GM06990 (cell line): ENCODE measurements at regions not wholly inside any gene's neighbourhood (a gene's known extent, or its start where the extent isn't known, plus 50 kb on each side); places are given as distances from the start of the nearest gene placed in this dataset.

Experiments
- DNase-seq: peaks from one replicate; pipeline ENCODE4 v3.0.0-alpha.2; 2011; ENCODE audit not compliant: insufficient read length; ENCODE audit errors: extremely low read depth
- H3K27me3 ChIP-seq: replicated peaks from 2 replicates; pipeline ENCODE4 v1.6.0; 2011; ENCODE audit warnings: low read length; ENCODE audit not compliant: control insufficient read depth, insufficient read depth
- H3K36me3 ChIP-seq: 2 replicates; pipeline ENCODE4 v1.5.1; 2011; ENCODE audit warnings: low read length; ENCODE audit not compliant: control insufficient read depth, insufficient read depth
- H3K4me3 ChIP-seq: replicated peaks from 2 replicates; pipeline ENCODE4 v1.5.1; 2011; ENCODE audit warnings: low read depth, mild to moderate bottlenecking, control low read depth, low read length
- CTCF ChIP-seq: IDR thresholded peaks from 2 replicates; pipeline ENCODE4 v1.5.1; 2011; ENCODE audit warnings: low read length, control low read depth, mild to moderate bottlenecking, inconsistent platforms; ENCODE audit not compliant: insufficient read depth, poor library complexity, severe bottlenecking

GRCh38 chr10:47121336-47121735 lies 178.7 kb upstream of the GDF10 start:
- no peaks in the 10 kb centered on the region; the same call in none of the 2 replicates for H3K27me3 ChIP-seq
- no peaks in the 10 kb centered on the region for H3K36me3 ChIP-seq
- DNase-seq, result no peak
- TF ChIP-seq CTCF, result no peak
- no peak overlapping the region for H3K4me3 ChIP-seq

DNA sequence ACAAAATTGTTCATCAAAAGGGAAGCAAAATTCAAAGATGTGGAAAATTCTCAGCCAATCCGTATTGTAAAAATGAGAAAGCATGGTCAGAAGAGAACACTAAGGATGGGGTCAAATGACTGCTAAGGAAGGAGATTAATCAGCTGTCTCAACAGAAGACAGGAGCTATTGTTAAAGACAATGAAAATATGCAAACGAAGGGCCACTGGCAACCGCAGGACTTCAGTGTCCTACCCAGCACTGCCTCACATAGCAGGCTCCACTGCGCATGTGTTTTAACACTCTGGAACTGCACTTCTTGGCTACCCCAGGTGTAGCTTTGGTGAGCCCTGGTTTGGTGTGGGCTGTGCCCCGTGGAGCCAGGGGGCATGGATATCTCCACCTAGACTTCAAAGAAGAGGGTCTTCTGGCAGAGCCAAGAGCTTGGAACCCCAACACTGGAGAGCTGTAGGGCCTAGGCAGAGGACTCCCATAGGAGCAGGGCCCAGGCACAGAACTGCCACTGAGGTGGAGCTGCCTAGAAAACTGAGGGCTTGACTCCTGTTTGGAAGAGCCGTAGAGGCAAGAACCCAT lies 176.2 kb upstream of the GDF10 start:
- Histone ChIP-seq H3K4me3 (no peak overlapping the region), H3K36me3 (no peaks in the 10 kb centered on the region), H3K27me3 (no peaks in the 10 kb centered on the region; the same call in none of the 2 replicates)
- no peak for DNase-seq
- TF ChIP-seq CTCF, result no peak

DNA sequence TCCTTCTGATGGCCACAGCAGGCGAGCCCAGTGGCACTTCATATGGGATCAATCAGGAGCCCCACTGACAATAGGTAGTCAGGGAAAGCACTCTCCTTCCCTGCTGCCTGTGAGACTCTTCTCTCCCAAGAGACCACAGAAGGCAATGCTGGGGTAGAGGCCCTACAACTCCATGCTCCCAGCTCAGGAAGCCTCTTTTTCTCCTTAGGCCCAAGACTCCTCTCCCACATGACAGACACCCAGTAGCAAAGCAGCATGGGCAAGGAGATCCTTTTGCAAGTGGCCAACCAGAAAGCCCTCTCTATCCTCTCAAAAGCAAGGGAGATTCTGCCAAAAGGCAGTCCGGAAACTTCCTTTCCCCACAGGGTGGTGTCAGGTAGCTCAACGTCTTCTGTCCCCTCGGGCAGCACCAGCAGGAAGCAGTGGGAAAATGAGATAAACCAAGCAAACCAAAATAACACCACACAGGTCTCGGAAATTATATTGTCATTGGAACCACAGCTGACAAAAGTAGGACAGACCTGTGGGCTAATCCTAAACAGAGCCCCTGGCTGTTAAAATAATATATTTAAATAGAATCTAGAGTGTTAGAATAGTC lies 172.7 kb upstream of the GDF10 start:
- Histone ChIP-seq H3K27me3 (no peaks in the 10 kb centered on the region; the same call in none of the 2 replicates), H3K4me3 (no peak overlapping the region), H3K36me3 (no peaks in the 10 kb centered on the region)
- no peak for TF ChIP-seq CTCF
- DNase-seq, result no peak

- no peak for DNase-seq
- no peak for TF ChIP-seq CTCF
- Histone ChIP-seq H3K36me3 (no peaks in the 10 kb centered on the region), H3K4me3 (no peak overlapping the region), H3K27me3 (no peaks in the 10 kb centered on the region)
Observed at GRCh38 chr10:47130491-47130890, 169.5 kb upstream of the GDF10 start.

- H3K27me3 ChIP-seq, result no peaks in the 10 kb centered on the region
- DNase-seq, result no peak
- no peaks in the 10 kb centered on the region for H3K36me3 ChIP-seq
- TF ChIP-seq CTCF, result no peak
- H3K4me3 ChIP-seq, result no peak overlapping the region
Observed at GRCh38 chr10:47133871-47134570, 166.0 kb upstream of the GDF10 start.
